ENCODE measurements at regions not wholly inside any gene's neighbourhood (a gene's known extent, or its start where the extent isn't known, plus 50 kb on each side); places are given as distances from the start of the nearest gene placed in this dataset.

DNA sequence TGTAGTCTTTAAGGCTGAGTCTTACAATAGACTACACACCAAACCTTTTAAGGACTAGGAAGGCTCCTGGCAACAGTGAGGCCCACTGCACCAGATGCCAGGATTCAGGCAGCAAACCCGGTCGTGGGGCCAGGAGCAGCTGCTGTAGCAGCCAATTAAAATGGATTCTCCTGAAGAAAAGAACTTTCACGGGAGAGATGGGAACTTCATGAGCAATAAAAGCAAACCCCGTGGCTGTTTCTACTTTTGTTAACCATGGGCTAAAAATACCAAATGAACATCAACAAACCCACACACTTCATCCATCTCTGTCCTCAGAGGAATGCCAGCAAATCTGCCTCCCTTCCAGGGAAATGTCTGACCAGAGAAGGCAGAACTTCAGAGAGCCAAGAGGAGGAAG, 101.4 kb downstream of the BTC start:
- Histone ChIP-seq H3K27ac (no peak overlapping the region), H3K36me3 (replicated peaks in 1 of 2) (no peaks in the 10 kb centered on the region), H3K27me3 (no peaks in the 10 kb centered on the region), H3K4me1 (replicated peaks in 1 of 2) (no peaks in the 10 kb centered on the region), H3K9me3 (replicated peaks in 1 of 3) (no peaks in the 10 kb centered on the region), H3K4me3 (no peak overlapping the region)
- no peak for DNase-seq
- intact Hi-C loops (cut with DNase I) = no loop called here
- TF ChIP-seq CTCF (IDR thresholded peaks at IDR 0.05) = no peak
- no peak for TF ChIP-seq POLR2A (IDR thresholded peaks at IDR 0.05)
- WGBS, 4 donors = 21 to 39% (median 31%) methylated on average over 4 of the region's 4 CpGs
